Sigmoid colon (tissue), 6 donors: ENCODE measurements at regions not wholly inside any gene's neighbourhood (a gene's known extent, or its start where the extent isn't known, plus 50 kb on each side); places are given as distances from the start of the nearest gene placed in this dataset.
A peak's percentile ranks its signal among the peaks of the same experiment; 100 is the strongest.

Source experiments
- DNase-seq: peaks from one replicate; pipeline ENCODE4 v3.0.0-alpha.2; 2019
- H3K27ac ChIP-seq, 4 donors: fragments of 200-600 bp; sonication (generic); one replicate each; pipeline ENCODE4 v1.5.1; 2016 to 2019; ENCODE audit warnings: mild to moderate bottlenecking in 1 of 4
- H3K27me3 ChIP-seq, 3 donors: fragments of 200-600 bp; sonication (generic); one replicate each; pipeline ENCODE4 v1.5.1; 2019; ENCODE audit warnings: mild to moderate bottlenecking in 1 of 3
- H3K36me3 ChIP-seq, 4 donors: fragments of 200-600 bp; sonication (generic); one replicate each; pipeline ENCODE4 v1.5.1; 2016 to 2019
- H3K4me1 ChIP-seq, 4 donors: fragments of 200-600 bp; sonication (generic); one replicate each; pipeline ENCODE4 v1.5.1; 2017 to 2019
- H3K4me3 ChIP-seq, 4 donors: fragments of 200-600 bp; sonication (generic); one replicate each; pipeline ENCODE4 v1.5.1; 2017 to 2019; ENCODE audit warnings: mild to moderate bottlenecking in 2 of 4, moderate library complexity in 1 of 4
- H3K9me3 ChIP-seq, 4 donors: fragments of 200-600 bp in 3 of 4; sonication (generic) in 3 of 4; one replicate each; pipeline versions ENCODE4 v1.5.1 to v1.6.1; 2013 to 2019
- CTCF ChIP-seq, 4 experiments: fragments of 450-650 bp in 3 of 4; fragments of 200-600 bp in 1 of 4; IDR thresholded peaks; one replicate each; pipeline ENCODE4 v1.5.1; 2016 to 2019; ENCODE audit warnings: antibody characterized with exemption in 4 of 4, mild to moderate bottlenecking in 3 of 4, moderate library complexity in 2 of 4
- EP300 ChIP-seq, 4 donors: sonication (generic); formaldehyde crosslinking; IDR thresholded peaks; one replicate each; pipeline ENCODE4 v1.6.1; 2017; ENCODE audit warnings: antibody characterized with exemption in 4 of 4
- POLR2A ChIP-seq, 2 donors: fragments of 450-650 bp; IDR thresholded peaks; one replicate each; pipeline ENCODE4 v1.6.1; 2016; ENCODE audit warnings: antibody characterized with exemption in 2 of 2, mild to moderate bottlenecking in 2 of 2, moderate library complexity in 2 of 2
- POLR2AphosphoS5 ChIP-seq, 4 donors: sonication (generic); formaldehyde crosslinking; IDR thresholded peaks; one replicate each; pipeline ENCODE4 v1.6.1; 2017; ENCODE audit warnings: antibody characterized with exemption in 4 of 4
- WGBS, 2 donors: extraction: QIAGEN DNeasy Blood & Tissue Kit; methylation state at CpG; one replicate each; pipeline ENCODE4 v1.1.7; 2013; 5-methylcytosine and 5-hydroxymethylcytosine counted together
- intact Hi-C: fragments of 100-400 bp; cut with DNase I; formaldehyde crosslinking; loops from one replicate; pipeline ENCODE4 v1.15.1; 2023
- donor health status: healthy with polysubstance abuse.
- donor health status: healthy.

GRCh38 chr1:221117548-221117951 lies 238.3 kb downstream of the HLX start:
- Histone ChIP-seq H3K27ac (peak overlapping the region in 1 of 4 donors; percentile 17), H3K36me3 (no peaks in the 10 kb centered on the region), H3K4me3 (no peak overlapping the region), H3K9me3 (no peaks in the 10 kb centered on the region), H3K4me1 (peaks cover 0 to 10% (median 6%) of the 10 kb centered on the region in 4 donors), H3K27me3 (no peaks in the 10 kb centered on the region)
- 26 to 57% methylated on average over 3 of the region's 3 CpGs for WGBS, 2 donors
- intact Hi-C loops = no loop called here
- TF ChIP-seq EP300 (IDR thresholded peaks at IDR 0.05) (no peak), POLR2AphosphoS5 (IDR thresholded peaks at IDR 0.05) (no peak), POLR2A (IDR thresholded peaks at IDR 0.05) (no peak), CTCF (IDR thresholded peaks at IDR 0.05) (no peak)
- DNase-seq = no peak

- TF ChIP-seq POLR2AphosphoS5 (IDR thresholded peaks at IDR 0.05) = no peak
- TF ChIP-seq EP300 (IDR thresholded peaks at IDR 0.05) = no peak
- TF ChIP-seq POLR2A (IDR thresholded peaks at IDR 0.05) = no peak
- no peak for TF ChIP-seq CTCF (IDR thresholded peaks at IDR 0.05)
- WGBS, 2 donors = 24 to 58% methylated on average over 3 of the region's 3 CpGs
- peaks cover 0 to 10% (median 6%) of the 10 kb centered on the region in 4 donors for H3K4me1 ChIP-seq
- no peaks in the 10 kb centered on the region for H3K9me3 ChIP-seq
- H3K27me3 ChIP-seq = no peaks in the 10 kb centered on the region
- no peaks in the 10 kb centered on the region for H3K36me3 ChIP-seq
- intact Hi-C loops = no loop called here
- no peak overlapping the region for H3K4me3 ChIP-seq
- no peak for DNase-seq
- peak overlapping the region in 1 of 4 donors; percentile 17 for H3K27ac ChIP-seq
Measured at GRCh38 chr1:221118176-221118937, 239.1 kb downstream of the HLX start.

GRCh38 chr1:221118938-221119320 lies 239.7 kb downstream of the HLX start:
- no peak for DNase-seq
- H3K27me3 ChIP-seq = no peaks in the 10 kb centered on the region
- intact Hi-C loops = no loop called here
- H3K9me3 ChIP-seq = no peaks in the 10 kb centered on the region
- peaks cover 0 to 10% (median 6%) of the 10 kb centered on the region in 4 donors for H3K4me1 ChIP-seq
- WGBS, 2 donors = 83 to 95% methylated on average over 1 of the region's 1 CpG
- no peak overlapping the region for H3K27ac ChIP-seq
- no peaks in the 10 kb centered on the region for H3K36me3 ChIP-seq
- no peak overlapping the region for H3K4me3 ChIP-seq
- TF ChIP-seq POLR2A (IDR thresholded peaks at IDR 0.05) (no peak), POLR2AphosphoS5 (IDR thresholded peaks at IDR 0.05) (no peak)

GRCh38 chr1:221122501-221122900 lies 243.3 kb downstream of the HLX start:
- H3K36me3 ChIP-seq = no peaks in the 10 kb centered on the region
- H3K4me3 ChIP-seq = no peak overlapping the region
- H3K27me3 ChIP-seq = no peaks in the 10 kb centered on the region
- peaks cover 0 to 3% (median 0%) of the 10 kb centered on the region in 4 donors for H3K9me3 ChIP-seq
- no peak for TF ChIP-seq POLR2AphosphoS5 (IDR thresholded peaks at IDR 0.05)
- TF ChIP-seq CTCF (IDR thresholded peaks at IDR 0.05) = no peak
- no peak for TF ChIP-seq EP300 (IDR thresholded peaks at IDR 0.05)
- no peak for TF ChIP-seq POLR2A (IDR thresholded peaks at IDR 0.05)
- DNase-seq = no peak
- intact Hi-C loops = no loop called here
- WGBS, 2 donors = 12 to 65% methylated on average over 1 of the region's 1 CpG
- peaks cover 0 to 10% (median 6%) of the 10 kb centered on the region in 4 donors for H3K4me1 ChIP-seq
- H3K27ac ChIP-seq = no peak overlapping the region

GRCh38 chr1:221125976-221126375 lies 246.7 kb downstream of the HLX start:
- TF ChIP-seq CTCF (IDR thresholded peaks at IDR 0.05) (no peak), EP300 (IDR thresholded peaks at IDR 0.05) (no peak), POLR2A (IDR thresholded peaks at IDR 0.05) (no peak), POLR2AphosphoS5 (IDR thresholded peaks at IDR 0.05) (no peak)
- DNase-seq = no peak
- Histone ChIP-seq H3K9me3 (peaks cover 0 to 3% (median 0%) of the 10 kb centered on the region in 4 donors), H3K36me3 (no peaks in the 10 kb centered on the region), H3K4me1 (no peaks in the 10 kb centered on the region), H3K27me3 (no peaks in the 10 kb centered on the region), H3K27ac (no peak overlapping the region), H3K4me3 (no peak overlapping the region)
- intact Hi-C loops = no loop called here
- 78 to 89% methylated on average over 5 of the region's 5 CpGs for whole genome bisulfite sequencing, 2 donors
